KMS-11 (cell line): ENCODE measurements at regions not wholly inside any gene's neighbourhood (a gene's known extent, or its start where the extent isn't known, plus 50 kb on each side); places are given as distances from the start of the nearest gene placed in this dataset.

ENCODE experiments used
- H2AFZ ChIP-seq: fragments of 200-600 bp; sonication (generic); 2 replicates; pipeline ENCODE4 v1.6.1; 2016; ENCODE audit warnings: antibody characterized with exemption, mixed run types, low read depth
- H3K27ac ChIP-seq: fragments of 200-600 bp; sonication (generic); 2 replicates; pipeline ENCODE4 v1.6.1; 2016; ENCODE audit warnings: mild to moderate bottlenecking, mixed run types
- H3K27me3 ChIP-seq: fragments of 200-600 bp; sonication (generic); 2 replicates; pipeline ENCODE4 v1.6.1; 2017; ENCODE audit warnings: mild to moderate bottlenecking, low read depth, mixed run types, moderate library complexity; ENCODE audit not compliant: insufficient read depth
- H3K36me3 ChIP-seq: fragments of 200-600 bp; sonication (generic); 2 replicates; pipeline ENCODE4 v1.6.1; 2017; ENCODE audit warnings: mild to moderate bottlenecking, mixed run types; ENCODE audit not compliant: insufficient read depth
- H3K4me1 ChIP-seq: fragments of 200-600 bp; sonication (generic); 2 replicates; pipeline ENCODE4 v1.6.1; 2016; ENCODE audit warnings: mild to moderate bottlenecking, low read depth, mixed run types; ENCODE audit not compliant: poor library complexity, severe bottlenecking
- H3K4me2 ChIP-seq: fragments of 200-600 bp; sonication (generic); 2 replicates; pipeline ENCODE4 v1.7.0; 2016; ENCODE audit warnings: mild to moderate bottlenecking, mixed run types
- H3K4me3 ChIP-seq: fragments of 200-600 bp; sonication (generic); IDR thresholded peaks from 2 replicates; pipeline ENCODE4 v1.6.1; 2017; ENCODE audit warnings: low read depth, low read length, mixed read lengths; ENCODE audit not compliant: insufficient read depth
- H3K79me2 ChIP-seq: fragments of 200-600 bp; sonication (generic); 2 replicates; pipeline ENCODE4 v1.6.1; 2016; ENCODE audit warnings: low read depth, mixed run types; ENCODE audit not compliant: insufficient read depth
- H3K9ac ChIP-seq: fragments of 200-600 bp; sonication (generic); 2 replicates; pipeline ENCODE4 v1.6.1; 2016; ENCODE audit warnings: mild to moderate bottlenecking, mixed run types
- H4K20me1 ChIP-seq: fragments of 200-600 bp; sonication (generic); 2 replicates; pipeline ENCODE4 v1.6.1; 2016; ENCODE audit warnings: mild to moderate bottlenecking, mixed run types; ENCODE audit not compliant: insufficient read depth
- CTCF ChIP-seq: fragments of 200-600 bp; sonication (generic); conservative IDR thresholded peaks from 2 replicates; pipeline ENCODE4 v1.6.1; 2017; ENCODE audit warnings: low read depth, mild to moderate bottlenecking, antibody characterized with exemption, low read length, moderate library complexity, mixed read lengths

- no peak overlapping the region for H3K27ac ChIP-seq
- H2AFZ ChIP-seq: no peak overlapping the region
- H3K4me3 ChIP-seq: no peak overlapping the region
- H3K36me3 ChIP-seq: no peaks in the 10 kb centered on the region
- no peak overlapping the region for H3K4me2 ChIP-seq
- H3K9ac ChIP-seq: no peak overlapping the region
- no peak for TF ChIP-seq CTCF
- no peaks in the 10 kb centered on the region for H4K20me1 ChIP-seq
- no peaks in the 10 kb centered on the region for H3K79me2 ChIP-seq
- no peaks in the 10 kb centered on the region for H3K4me1 ChIP-seq
- H3K27me3 ChIP-seq: no peaks in the 10 kb centered on the region
Measured at GRCh38 chr3:94734206-94734605, 671.3 kb downstream of the NSUN3 start.

DNA sequence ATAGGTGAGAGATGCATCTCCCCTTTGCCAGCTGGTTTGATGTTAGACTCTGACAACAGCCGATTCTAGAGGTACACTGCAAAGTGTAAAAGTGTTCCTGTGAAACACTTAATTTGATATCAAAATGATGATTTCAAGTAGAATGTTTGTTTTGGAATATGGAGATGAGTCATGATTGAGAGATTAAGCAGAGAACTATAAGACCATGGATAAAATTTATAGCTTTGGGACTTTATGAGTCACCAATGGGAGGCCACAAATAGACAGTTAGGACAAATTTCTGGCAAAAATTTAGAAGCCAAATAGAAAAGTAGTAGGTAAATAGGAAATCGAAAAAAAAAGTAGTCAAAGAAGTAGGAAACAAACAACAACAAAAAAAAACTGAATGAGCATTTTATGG, 672.5 kb downstream of the NSUN3 start:
- Histone ChIP-seq H2AFZ (no peak overlapping the region), H4K20me1 (no peaks in the 10 kb centered on the region), H3K27me3 (no peaks in the 10 kb centered on the region), H3K27ac (no peak overlapping the region), H3K79me2 (no peaks in the 10 kb centered on the region), H3K4me3 (no peak overlapping the region), H3K4me2 (no peak overlapping the region), H3K36me3 (no peaks in the 10 kb centered on the region), H3K9ac (no peak overlapping the region), H3K4me1 (no peaks in the 10 kb centered on the region)
- TF ChIP-seq CTCF: no peak

- no peak overlapping the region for H3K27ac ChIP-seq
- H4K20me1 ChIP-seq: no peaks in the 10 kb centered on the region
- no peak overlapping the region for H3K4me2 ChIP-seq
- no peak overlapping the region for H2AFZ ChIP-seq
- H3K4me3 ChIP-seq: no peak overlapping the region
- TF ChIP-seq CTCF: no peak
- no peaks in the 10 kb centered on the region for H3K4me1 ChIP-seq
- H3K79me2 ChIP-seq: no peaks in the 10 kb centered on the region
- no peaks in the 10 kb centered on the region for H3K36me3 ChIP-seq
- H3K9ac ChIP-seq: no peak overlapping the region
- no peaks in the 10 kb centered on the region for H3K27me3 ChIP-seq
Measured at GRCh38 chr3:94737116-94737515, 674.3 kb downstream of the NSUN3 start.

GRCh38 chr3:94739420-94739819, 676.6 kb downstream of the NSUN3 start:
- TF ChIP-seq CTCF: no peak
- H3K27me3 ChIP-seq: no peaks in the 10 kb centered on the region
- H4K20me1 ChIP-seq: no peaks in the 10 kb centered on the region

GRCh38 chr3:94758751-94759150, 695.9 kb downstream of the NSUN3 start:
- H3K79me2 ChIP-seq: no peaks in the 10 kb centered on the region
- no peaks in the 10 kb centered on the region for H3K36me3 ChIP-seq
- no peak overlapping the region for H2AFZ ChIP-seq
- H3K27me3 ChIP-seq: no peaks in the 10 kb centered on the region
- H4K20me1 ChIP-seq: no peaks in the 10 kb centered on the region
- no peak overlapping the region for H3K27ac ChIP-seq
- no peaks in the 10 kb centered on the region for H3K4me1 ChIP-seq
- TF ChIP-seq CTCF: no peak
- H3K4me2 ChIP-seq: no peak overlapping the region
- no peak overlapping the region for H3K9ac ChIP-seq
- no peak overlapping the region for H3K4me3 ChIP-seq

More at GRCh38 chr3:94739420-94739819, 676.6 kb downstream of the NSUN3 start:
- Histone ChIP-seq H3K4me2 (no peak overlapping the region), H3K4me3 (no peak overlapping the region), H3K9ac (no peak overlapping the region), H3K27ac (no peak overlapping the region), H2AFZ (no peak overlapping the region), H3K79me2 (no peaks in the 10 kb centered on the region), H3K4me1 (no peaks in the 10 kb centered on the region), H3K36me3 (no peaks in the 10 kb centered on the region)
